Astrocyte of the cerebellum (primary cell): ENCODE measurements at regions not wholly inside any gene's neighbourhood (a gene's known extent, or its start where the extent isn't known, plus 50 kb on each side); places are given as distances from the start of the nearest gene placed in this dataset.

Source experiments
- DNase-seq: peaks from one replicate; pipeline ENCODE4 v3.0.0-alpha.2; 2011; ENCODE audit warnings: low read depth
- H3K4me3 ChIP-seq: 2 replicates; pipeline ENCODE4 v1.5.1; 2011; ENCODE audit warnings: mild to moderate bottlenecking, low read depth, low read length, moderate library complexity
- CTCF ChIP-seq: IDR thresholded peaks from 2 replicates; pipeline ENCODE4 v1.5.1; 2012; ENCODE audit warnings: low read length, low read depth, moderate library complexity, mild to moderate bottlenecking; ENCODE audit errors: missing control alignments
- in situ Hi-C: cut with HindIII; loops from 2 replicates; pipeline ENCODE4 v1.10.0; 2017; ENCODE audit warnings: low sequenced_read_pairs

GRCh38 chr1:201633297-201633696 lies 94.4 kb downstream of the NAV1 start:
- TF ChIP-seq CTCF, result no peak
- no peak for DNase-seq
- no peak overlapping the region for H3K4me3 ChIP-seq
- in situ Hi-C loops, result no loop called here

GRCh38 chr1:201633811-201634210 lies 94.9 kb downstream of the NAV1 start:
- DNase-seq, result no peak
- in situ Hi-C loops, result no loop called here
- H3K4me3 ChIP-seq, result no peak overlapping the region
- TF ChIP-seq CTCF, result no peak

GRCh38 chr1:201634261-201634660 lies 95.3 kb downstream of the NAV1 start:
- DNase-seq, result no peak
- no peak for TF ChIP-seq CTCF
- H3K4me3 ChIP-seq, result no peak overlapping the region
- in situ Hi-C loops, result no loop called here

DNA sequence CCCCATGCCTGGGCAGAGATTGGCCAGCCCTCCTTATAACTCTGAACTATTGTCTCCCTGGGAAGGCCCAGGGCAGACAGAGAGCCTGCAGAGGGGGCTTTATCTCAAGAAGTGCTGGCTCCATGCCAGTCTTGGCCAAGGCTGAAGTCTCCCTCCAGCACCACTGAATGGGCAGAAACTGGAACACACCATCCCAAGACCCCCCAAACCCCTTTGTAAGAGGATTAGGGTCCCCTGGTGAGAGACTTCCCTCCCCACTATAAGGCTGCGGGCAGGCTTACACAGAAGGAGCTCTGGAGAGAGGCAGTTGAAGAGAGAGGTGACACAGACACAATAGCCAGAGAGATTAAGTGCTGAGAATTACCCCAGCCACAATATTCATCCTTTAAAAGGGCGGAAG lies 97.2 kb downstream of the NAV1 start:
- TF ChIP-seq CTCF, result no peak
- no peak for DNase-seq
- in situ Hi-C loops, result no loop called here
- no peak overlapping the region for H3K4me3 ChIP-seq

DNA sequence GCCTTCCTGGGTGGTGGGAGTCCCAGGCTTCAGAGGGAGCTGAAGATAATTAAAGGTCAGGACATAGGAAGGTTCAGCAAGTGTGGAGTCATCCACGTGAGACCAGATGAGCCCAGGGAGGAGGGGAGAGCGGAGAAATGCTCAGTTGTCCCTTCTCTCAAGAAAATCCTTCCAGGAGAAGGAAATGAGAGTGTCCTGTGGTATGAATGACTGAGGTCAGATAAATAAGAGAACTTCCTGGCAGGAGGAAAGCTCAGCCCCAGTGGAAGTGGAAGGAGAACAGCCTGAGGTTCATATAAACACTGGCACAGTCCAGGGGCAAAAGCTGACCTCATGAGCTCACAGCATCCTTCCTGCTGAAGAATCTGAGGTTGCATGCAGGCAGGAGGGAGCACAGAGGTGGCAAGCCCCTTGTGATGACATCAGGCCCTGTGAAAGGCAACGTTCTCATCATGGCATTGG lies 97.6 kb downstream of the NAV1 start:
- H3K4me3 ChIP-seq, result no peak overlapping the region
- in situ Hi-C loops, result no loop called here
- no peak for TF ChIP-seq CTCF
- no peak for DNase-seq

DNA sequence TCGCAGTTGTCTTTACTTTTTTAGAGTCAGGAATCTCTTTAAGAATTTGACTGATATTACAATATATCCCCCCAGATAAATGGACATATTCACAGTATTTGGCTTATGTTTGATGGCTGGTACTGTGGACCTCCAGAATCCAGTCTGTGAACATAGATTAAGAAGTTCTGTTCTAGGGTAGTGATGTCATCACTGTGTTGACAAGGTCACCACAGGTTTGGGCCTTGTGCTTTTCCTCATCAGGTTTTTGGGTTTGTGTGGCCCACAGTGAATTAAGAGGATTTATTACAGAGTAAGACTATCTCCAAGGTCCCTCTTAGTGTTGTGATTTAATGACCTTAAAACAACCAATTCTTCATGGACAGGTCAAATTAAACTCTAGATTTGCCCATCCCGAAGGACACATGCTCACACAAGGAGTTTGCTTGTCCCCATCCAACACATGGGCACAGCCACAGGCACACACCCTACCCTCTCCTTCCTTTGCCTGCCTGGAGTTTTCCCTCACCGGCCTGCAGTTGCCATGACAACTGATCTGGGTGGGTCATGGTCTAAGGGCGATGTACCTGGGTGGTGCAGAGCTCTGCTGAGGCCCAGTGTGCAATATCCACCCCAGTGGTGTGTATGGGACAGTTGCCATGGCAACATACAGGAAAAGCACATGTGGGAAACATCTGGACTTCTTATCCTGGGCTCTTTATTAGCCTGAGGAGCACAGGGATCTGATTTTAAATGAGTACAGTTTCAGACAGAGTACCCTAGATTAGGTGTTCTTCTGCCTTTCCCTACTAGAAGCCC lies 98.6 kb downstream of the NAV1 start:
- in situ Hi-C loops, result no loop called here
- no peak for TF ChIP-seq CTCF
- no peak for DNase-seq
- H3K4me3 ChIP-seq, result no peak overlapping the region
